ENCODE measurements at regions not wholly inside any gene's neighbourhood (a gene's known extent, or its start where the extent isn't known, plus 50 kb on each side); places are given as distances from the start of the nearest gene placed in this dataset.
A peak's percentile ranks its signal among the peaks of the same experiment; 100 is the strongest.

- DNase-seq (ENCODE audit: insufficient read length, low spot score) (no peak), FAIRE-seq (no peak)
- TF ChIP-seq CTCF (IDR thresholded peaks at IDR 0.05; ENCODE audit: insufficient read depth, missing control alignments): no peak
Measured at GRCh38 chr14:56371737-56372136, 207.9 kb upstream of the TMEM260 start.

- no peak for FAIRE-seq
Measured at GRCh38 chr14:56374421-56374820, 205.2 kb upstream of the TMEM260 start.

GRCh38 chr14:56378046-56378445, 201.6 kb upstream of the TMEM260 start:
- DNase-seq (ENCODE audit: insufficient read length, low spot score): no peak
- TF ChIP-seq CTCF (IDR thresholded peaks at IDR 0.05; ENCODE audit: insufficient read depth, missing control alignments): no peak
- no peak for FAIRE-seq

More at GRCh38 chr14:56374421-56374820, 205.2 kb upstream of the TMEM260 start:
- DNase-seq (ENCODE audit: insufficient read length, low spot score): no peak
- TF ChIP-seq CTCF (IDR thresholded peaks at IDR 0.05; ENCODE audit: insufficient read depth, missing control alignments): no peak

DNA sequence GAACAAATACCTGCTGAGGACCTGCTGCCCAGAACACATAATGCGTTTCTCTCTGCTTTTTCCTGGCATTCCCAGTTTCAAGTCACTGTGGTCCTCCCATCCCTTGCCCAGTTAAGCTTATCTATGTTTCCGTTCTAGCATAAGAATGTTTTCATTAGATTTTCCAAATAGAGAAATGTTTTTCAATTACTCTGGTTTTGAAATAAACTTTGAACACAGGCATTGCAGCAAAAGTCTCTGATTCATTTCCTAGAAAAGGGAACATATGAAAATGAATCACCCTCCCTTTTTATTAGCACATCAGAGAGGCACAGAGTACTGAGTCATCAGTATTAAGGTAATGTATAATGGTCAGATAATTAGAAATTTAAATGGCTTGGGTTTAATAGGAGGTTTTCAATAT, 201.1 kb upstream of the TMEM260 start:
- no peak for TF ChIP-seq CTCF (IDR thresholded peaks at IDR 0.05; ENCODE audit: insufficient read depth, missing control alignments)
- DNase-seq (ENCODE audit: insufficient read length, low spot score): no peak
- no peak for FAIRE-seq

GRCh38 chr14:56379956-56380355, 199.6 kb upstream of the TMEM260 start:
- DNase-seq (ENCODE audit: insufficient read length, low spot score) (no peak), FAIRE-seq (no peak)
- no peak for TF ChIP-seq CTCF (IDR thresholded peaks at IDR 0.05; ENCODE audit: insufficient read depth, missing control alignments)

DNA sequence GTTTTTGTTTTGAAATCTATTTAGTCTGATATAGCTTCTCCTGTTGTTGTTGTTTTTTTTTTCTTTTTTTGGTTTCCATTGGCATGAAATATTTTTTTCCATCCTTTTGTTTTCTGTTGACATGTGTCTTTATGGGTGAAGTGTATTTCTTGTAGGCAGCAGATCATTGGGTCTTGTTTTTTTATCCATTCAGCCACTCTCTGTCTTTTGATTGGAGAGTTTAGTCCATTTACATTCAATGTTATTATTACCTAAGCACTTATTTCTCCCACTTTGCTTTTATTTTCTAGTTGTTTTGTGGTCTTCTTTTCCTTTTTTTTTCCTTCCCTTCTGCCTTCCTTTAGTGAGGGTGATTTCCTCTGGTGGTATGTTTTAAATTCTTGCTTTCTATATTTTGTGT, 193.6 kb upstream of the TMEM260 start:
- FAIRE-seq (no peak), DNase-seq (ENCODE audit: insufficient read length, low spot score) (no peak)
- TF ChIP-seq CTCF (IDR thresholded peaks at IDR 0.05; ENCODE audit: insufficient read depth, missing control alignments): no peak

- TF ChIP-seq CTCF (IDR thresholded peaks at IDR 0.05; ENCODE audit: insufficient read depth, missing control alignments): peak; percentile 2
- no peak for FAIRE-seq
- DNase-seq (ENCODE audit: insufficient read length, low spot score): no peak
Measured at GRCh38 chr14:56390859-56391258, 188.7 kb upstream of the TMEM260 start.
